ENCODE measurements at regions not wholly inside any gene's neighbourhood (a gene's known extent, or its start where the extent isn't known, plus 50 kb on each side); places are given as distances from the start of the nearest gene placed in this dataset.

DNA sequence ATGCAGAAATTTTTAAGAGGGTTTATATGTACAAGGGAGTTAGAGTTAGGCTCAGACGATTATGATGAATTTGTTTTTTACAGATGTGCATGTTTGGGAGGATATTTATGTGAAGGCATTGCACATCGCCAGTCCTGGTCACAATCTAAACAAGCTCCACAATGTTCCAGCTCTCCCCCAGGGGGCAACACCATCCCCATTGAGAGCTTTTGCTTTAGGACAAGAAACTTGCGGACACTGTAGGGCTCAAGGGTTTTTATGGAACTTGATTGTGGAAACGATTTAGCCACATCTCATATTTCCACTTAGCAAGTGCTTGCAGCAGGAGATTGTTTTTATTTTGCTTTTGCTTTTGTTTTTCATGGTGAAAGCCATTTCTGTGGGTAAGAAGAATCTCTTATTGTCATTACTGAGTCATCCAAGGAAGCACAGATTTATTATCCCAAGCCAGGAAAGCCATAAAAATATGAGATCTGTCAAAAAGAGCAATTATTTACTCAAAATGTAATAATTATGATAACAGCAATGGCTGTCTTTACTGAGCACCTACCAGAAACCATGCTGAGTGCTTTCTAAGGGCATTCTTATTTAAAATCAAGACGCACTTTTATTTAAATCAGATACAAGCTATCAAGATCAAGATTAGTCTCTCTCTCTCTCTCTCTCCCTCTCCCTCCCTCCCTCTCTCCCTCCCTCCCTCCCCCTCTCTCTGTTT, 276.7 kb upstream of the SRRM4 start:
- Histone ChIP-seq H3K9ac (ENCODE audit: insufficient read depth, low read length) (no peak overlapping the region), H3K4me3 (replicated peaks in 1 of 4; ENCODE audit: control extremely low read depth in 1 of 4, insufficient read depth in 1 of 4, low read depth in 3 of 4, low read length in 4 of 4) (no peak overlapping the region), H3K36me3 (ENCODE audit: control insufficient read depth, insufficient read depth, low read length) (no peaks in the 10 kb centered on the region), H2AFZ (ENCODE audit: low read length) (no peak overlapping the region), H3K9me3 (ENCODE audit: control insufficient read depth, insufficient read depth, low read depth, low read length) (no peaks in the 10 kb centered on the region), H4K20me1 (ENCODE audit: control insufficient read depth, extremely low read depth, insufficient read depth, low read length) (no peaks in the 10 kb centered on the region), H3K27me3 (ENCODE audit: control insufficient read depth, insufficient read depth, low read length) (no peaks in the 10 kb centered on the region), H3K4me2 (ENCODE audit: extremely low read depth, insufficient read depth, low read length) (no peak overlapping the region), H3K4me1 (ENCODE audit: control insufficient read depth, extremely low read depth, insufficient read depth, low read length) (no peaks in the 10 kb centered on the region), H3K27ac (ENCODE audit: insufficient read depth, low read length) (no peak overlapping the region), H3K79me2 (ENCODE audit: control insufficient read depth, insufficient read depth, low read length) (no peaks in the 10 kb centered on the region)
- no peak for DNase-seq (ENCODE audit: low read depth in 2 of 2)
- no peak for TF ChIP-seq EZH2 (IDR thresholded peaks at IDR 0.05; ENCODE audit: low read length, missing control alignments)
- TF ChIP-seq, protein P1, sequence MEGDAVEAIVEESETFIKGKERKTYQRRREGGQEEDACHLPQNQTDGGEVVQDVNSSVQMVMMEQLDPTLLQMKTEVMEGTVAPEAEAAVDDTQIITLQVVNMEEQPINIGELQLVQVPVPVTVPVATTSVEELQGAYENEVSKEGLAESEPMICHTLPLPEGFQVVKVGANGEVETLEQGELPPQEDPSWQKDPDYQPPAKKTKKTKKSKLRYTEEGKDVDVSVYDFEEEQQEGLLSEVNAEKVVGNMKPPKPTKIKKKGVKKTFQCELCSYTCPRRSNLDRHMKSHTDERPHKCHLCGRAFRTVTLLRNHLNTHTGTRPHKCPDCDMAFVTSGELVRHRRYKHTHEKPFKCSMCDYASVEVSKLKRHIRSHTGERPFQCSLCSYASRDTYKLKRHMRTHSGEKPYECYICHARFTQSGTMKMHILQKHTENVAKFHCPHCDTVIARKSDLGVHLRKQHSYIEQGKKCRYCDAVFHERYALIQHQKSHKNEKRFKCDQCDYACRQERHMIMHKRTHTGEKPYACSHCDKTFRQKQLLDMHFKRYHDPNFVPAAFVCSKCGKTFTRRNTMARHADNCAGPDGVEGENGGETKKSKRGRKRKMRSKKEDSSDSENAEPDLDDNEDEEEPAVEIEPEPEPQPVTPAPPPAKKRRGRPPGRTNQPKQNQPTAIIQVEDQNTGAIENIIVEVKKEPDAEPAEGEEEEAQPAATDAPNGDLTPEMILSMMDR (conservative IDR thresholded peaks at IDR 0.05 in 1 of 2, IDR thresholded peaks at IDR 0.05 in 1 of 2; ENCODE audit: low read depth in 1 of 2, low read length in 2 of 2), result no peak

DNA sequence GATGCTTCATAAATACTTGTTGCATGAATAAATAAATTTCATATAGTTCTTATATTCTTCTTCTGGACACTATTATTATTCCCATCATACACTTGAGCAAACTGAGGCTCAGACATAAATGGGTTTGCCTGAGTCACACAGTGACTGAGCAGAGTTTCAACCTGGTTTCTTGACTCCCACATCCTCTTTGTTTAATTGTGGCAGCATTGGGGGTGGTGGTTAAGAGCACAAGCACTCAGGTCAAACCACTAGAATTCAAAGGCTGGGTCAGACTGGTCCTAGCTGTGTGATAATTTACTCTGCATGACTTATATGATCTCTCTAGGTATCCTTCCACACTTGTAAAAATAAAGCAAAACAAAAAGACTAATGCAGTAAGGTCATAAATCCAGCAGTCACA, 274.9 kb upstream of the SRRM4 start:
- Histone ChIP-seq H3K27me3 (ENCODE audit: control insufficient read depth, insufficient read depth, low read length) (no peaks in the 10 kb centered on the region), H3K9me3 (ENCODE audit: control insufficient read depth, insufficient read depth, low read depth, low read length) (no peaks in the 10 kb centered on the region), H3K4me2 (ENCODE audit: extremely low read depth, insufficient read depth, low read length) (no peak overlapping the region), H4K20me1 (ENCODE audit: control insufficient read depth, extremely low read depth, insufficient read depth, low read length) (no peaks in the 10 kb centered on the region), H3K36me3 (ENCODE audit: control insufficient read depth, insufficient read depth, low read length) (no peaks in the 10 kb centered on the region), H3K4me1 (ENCODE audit: control insufficient read depth, extremely low read depth, insufficient read depth, low read length) (no peaks in the 10 kb centered on the region), H3K79me2 (ENCODE audit: control insufficient read depth, insufficient read depth, low read length) (no peaks in the 10 kb centered on the region), H3K27ac (ENCODE audit: insufficient read depth, low read length) (no peak overlapping the region), H3K9ac (ENCODE audit: insufficient read depth, low read length) (no peak overlapping the region), H2AFZ (ENCODE audit: low read length) (no peak overlapping the region), H3K4me3 (replicated peaks in 1 of 4; ENCODE audit: control extremely low read depth in 1 of 4, insufficient read depth in 1 of 4, low read depth in 3 of 4, low read length in 4 of 4) (no peak overlapping the region)
- no peak for DNase-seq (ENCODE audit: low read depth in 2 of 2)
- TF ChIP-seq, protein P1 (conservative IDR thresholded peaks at IDR 0.05 in 1 of 2, IDR thresholded peaks at IDR 0.05 in 1 of 2; ENCODE audit: low read depth in 1 of 2, low read length in 2 of 2), result no peak
- no peak for TF ChIP-seq EZH2 (IDR thresholded peaks at IDR 0.05; ENCODE audit: low read length, missing control alignments)

DNA sequence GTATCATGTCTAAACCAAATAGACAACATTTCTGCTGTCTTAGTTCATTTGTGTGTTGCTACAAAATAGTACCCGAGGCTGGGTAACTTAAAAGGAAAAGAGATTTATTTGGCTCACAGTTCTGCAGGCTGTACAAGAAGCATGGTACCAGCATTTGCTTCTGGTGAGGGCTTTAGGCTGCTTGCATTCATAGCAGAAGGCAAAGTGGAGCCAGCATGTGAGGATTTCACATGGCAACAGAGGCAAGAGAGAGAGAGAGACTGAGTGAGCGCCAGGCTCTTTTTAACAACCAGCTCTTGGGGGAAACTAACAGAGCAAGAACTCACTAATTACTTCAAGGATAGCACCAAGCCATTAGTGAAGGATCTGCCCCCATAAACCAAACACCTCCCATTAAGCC, 271.4 kb upstream of the SRRM4 start:
- no peak for TF ChIP-seq EZH2 (IDR thresholded peaks at IDR 0.05; ENCODE audit: low read length, missing control alignments)
- TF ChIP-seq, protein P1 (conservative IDR thresholded peaks at IDR 0.05 in 1 of 2, IDR thresholded peaks at IDR 0.05 in 1 of 2; ENCODE audit: low read depth in 1 of 2, low read length in 2 of 2), result no peak
- no peak for DNase-seq (ENCODE audit: low read depth in 2 of 2)

More for the DNA sequence above, 271.4 kb upstream of the SRRM4 start:
- Histone ChIP-seq H3K79me2 (ENCODE audit: control insufficient read depth, insufficient read depth, low read length) (no peaks in the 10 kb centered on the region), H3K27me3 (ENCODE audit: control insufficient read depth, insufficient read depth, low read length) (no peaks in the 10 kb centered on the region), H3K4me1 (ENCODE audit: control insufficient read depth, extremely low read depth, insufficient read depth, low read length) (no peaks in the 10 kb centered on the region), H3K27ac (ENCODE audit: insufficient read depth, low read length) (no peak overlapping the region), H3K4me3 (replicated peaks in 1 of 4; ENCODE audit: control extremely low read depth in 1 of 4, insufficient read depth in 1 of 4, low read depth in 3 of 4, low read length in 4 of 4) (no peak overlapping the region), H3K9me3 (ENCODE audit: control insufficient read depth, insufficient read depth, low read depth, low read length) (no peaks in the 10 kb centered on the region), H3K4me2 (ENCODE audit: extremely low read depth, insufficient read depth, low read length) (no peak overlapping the region), H3K9ac (ENCODE audit: insufficient read depth, low read length) (no peak overlapping the region), H2AFZ (ENCODE audit: low read length) (no peak overlapping the region), H3K36me3 (ENCODE audit: control insufficient read depth, insufficient read depth, low read length) (no peaks in the 10 kb centered on the region), H4K20me1 (ENCODE audit: control insufficient read depth, extremely low read depth, insufficient read depth, low read length) (no peaks in the 10 kb centered on the region)
